HFF-Myc (cell line): ENCODE measurements at regions not wholly inside any gene's neighbourhood (a gene's known extent, or its start where the extent isn't known, plus 50 kb on each side); places are given as distances from the start of the nearest gene placed in this dataset.

Experiments
- DNase-seq: peaks from one replicate; pipeline ENCODE4 v3.0.0-alpha.2; 2011; ENCODE audit warnings: low read depth; ENCODE audit errors: extremely low read depth
- H3K4me3 ChIP-seq: replicated peaks from 2 replicates; pipeline ENCODE4 v1.5.1; 2011; ENCODE audit warnings: low read depth, mild to moderate bottlenecking, control low read depth, low read length
- TF ChIP-seq, protein P1 (sequence below): IDR thresholded peaks from 2 replicates; pipeline ENCODE4 v1.5.1; 2012; ENCODE audit warnings: mild to moderate bottlenecking, low read depth, low read length, control low read depth; ENCODE audit errors: missing control alignments

DNA sequence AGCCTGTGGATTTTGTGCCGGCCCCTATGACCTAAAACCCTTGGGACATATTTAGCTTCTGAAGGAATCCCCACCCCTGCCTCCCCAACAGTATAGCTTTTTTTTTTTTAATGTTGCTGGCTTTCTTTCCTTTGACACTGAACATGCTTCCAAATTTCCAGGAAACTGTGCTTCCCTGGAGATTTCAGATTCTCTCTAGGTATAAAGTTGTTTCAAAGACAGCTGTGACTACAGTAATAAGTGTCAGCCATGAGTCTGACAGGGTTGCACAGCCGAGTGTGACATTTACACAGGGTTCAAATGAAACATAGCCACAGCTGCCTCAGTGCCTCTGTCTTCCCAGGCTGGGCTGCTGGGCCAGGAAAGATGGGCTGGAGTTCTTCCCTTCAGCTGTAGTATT lies 466.6 kb upstream of the COBL start:
- TF ChIP-seq, protein P1, sequence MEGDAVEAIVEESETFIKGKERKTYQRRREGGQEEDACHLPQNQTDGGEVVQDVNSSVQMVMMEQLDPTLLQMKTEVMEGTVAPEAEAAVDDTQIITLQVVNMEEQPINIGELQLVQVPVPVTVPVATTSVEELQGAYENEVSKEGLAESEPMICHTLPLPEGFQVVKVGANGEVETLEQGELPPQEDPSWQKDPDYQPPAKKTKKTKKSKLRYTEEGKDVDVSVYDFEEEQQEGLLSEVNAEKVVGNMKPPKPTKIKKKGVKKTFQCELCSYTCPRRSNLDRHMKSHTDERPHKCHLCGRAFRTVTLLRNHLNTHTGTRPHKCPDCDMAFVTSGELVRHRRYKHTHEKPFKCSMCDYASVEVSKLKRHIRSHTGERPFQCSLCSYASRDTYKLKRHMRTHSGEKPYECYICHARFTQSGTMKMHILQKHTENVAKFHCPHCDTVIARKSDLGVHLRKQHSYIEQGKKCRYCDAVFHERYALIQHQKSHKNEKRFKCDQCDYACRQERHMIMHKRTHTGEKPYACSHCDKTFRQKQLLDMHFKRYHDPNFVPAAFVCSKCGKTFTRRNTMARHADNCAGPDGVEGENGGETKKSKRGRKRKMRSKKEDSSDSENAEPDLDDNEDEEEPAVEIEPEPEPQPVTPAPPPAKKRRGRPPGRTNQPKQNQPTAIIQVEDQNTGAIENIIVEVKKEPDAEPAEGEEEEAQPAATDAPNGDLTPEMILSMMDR: no peak
- no peak overlapping the region for H3K4me3 ChIP-seq
- DNase-seq: no peak

GRCh38 chr7:51778121-51778520 lies 461.5 kb upstream of the COBL start:
- no peak for DNase-seq
- H3K4me3 ChIP-seq: no peak overlapping the region
- TF ChIP-seq, protein P1: no peak

- TF ChIP-seq, protein P1: no peak
- no peak overlapping the region for H3K4me3 ChIP-seq
- DNase-seq: no peak
These were observed 457.6 kb upstream of the COBL start for GRCh38 chr7:51774178-51774577.

- DNase-seq: no peak
- H3K4me3 ChIP-seq: no peak overlapping the region
- TF ChIP-seq, protein P1: no peak
These were observed 455.6 kb upstream of the COBL start for GRCh38 chr7:51772190-51772589.

DNA sequence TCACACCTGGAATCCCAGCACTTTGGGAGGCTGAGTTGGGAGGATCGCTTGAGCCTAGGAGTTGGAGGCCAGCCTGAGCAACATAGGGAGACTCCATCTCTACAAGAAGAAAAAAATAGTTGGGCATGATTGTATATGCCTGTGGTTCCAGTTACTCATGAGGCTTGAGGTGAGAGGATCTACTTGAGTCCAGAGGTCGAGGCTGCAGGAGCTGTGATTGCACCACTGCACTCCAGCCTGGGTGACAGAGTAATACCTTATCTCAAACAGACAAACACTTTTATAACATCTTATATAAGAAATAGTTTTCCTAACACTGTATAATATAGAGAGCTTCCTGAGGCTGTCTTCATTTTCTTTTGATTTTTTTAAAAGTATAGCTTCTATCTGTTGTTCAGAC lies 448.4 kb upstream of the COBL start:
- TF ChIP-seq, protein P1: no peak
- H3K4me3 ChIP-seq: no peak overlapping the region
- no peak for DNase-seq

DNA sequence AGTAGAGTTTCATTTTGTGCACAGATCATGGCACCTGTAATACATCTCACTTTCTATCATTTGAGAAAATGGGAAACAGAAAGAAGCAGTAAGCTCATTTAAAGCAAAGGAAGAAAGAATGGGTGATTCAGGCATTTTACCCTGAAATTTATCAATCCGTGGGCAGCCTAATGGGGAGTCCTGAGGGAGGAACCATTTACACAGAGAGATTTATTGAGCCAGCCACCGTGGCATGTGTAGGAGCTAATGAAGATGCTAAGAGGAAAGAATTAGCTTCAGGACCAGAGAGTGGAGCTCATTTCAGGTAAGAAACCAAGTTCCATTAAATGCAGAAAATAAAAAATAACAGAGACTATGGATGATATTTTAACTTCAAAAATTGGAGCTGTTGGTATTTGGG lies 443.4 kb upstream of the COBL start:
- no peak overlapping the region for H3K4me3 ChIP-seq
- no peak for DNase-seq
- TF ChIP-seq, protein P1: no peak

DNA sequence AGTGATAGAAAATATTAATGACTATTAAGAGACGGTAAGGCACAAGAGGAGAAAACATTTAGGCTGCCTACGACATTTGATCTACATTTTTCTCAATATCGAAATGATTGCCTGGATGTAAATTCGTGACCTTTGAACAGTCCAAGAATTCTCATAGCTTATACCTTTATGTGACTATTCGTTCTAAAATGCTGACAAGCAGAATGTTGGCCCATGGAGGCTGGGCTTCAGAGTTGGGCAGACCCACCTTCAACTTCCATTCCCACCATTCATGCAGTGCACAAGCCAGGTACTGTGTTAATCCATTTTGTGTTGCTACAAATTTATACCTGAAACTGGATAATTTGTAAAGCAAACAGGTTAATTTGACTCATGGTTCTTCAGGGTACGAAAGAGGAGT lies 441.4 kb upstream of the COBL start:
- DNase-seq: no peak
- H3K4me3 ChIP-seq: no peak overlapping the region
- TF ChIP-seq, protein P1: no peak
